GM12878 (cell line): ENCODE measurements at regions not wholly inside any gene's neighbourhood (a gene's known extent, or its start where the extent isn't known, plus 50 kb on each side); places are given as distances from the start of the nearest gene placed in this dataset.

ENCODE experiments used
- ATAC-seq: fragments of 200-7000 bp; cut with Tn5 transposase; 3 replicates; pipeline ENCODE4 v1.9.1; 2020; ENCODE audit warnings: mild to moderate bottlenecking, moderate library complexity
- BruUV-seq: library from RNA; stranded (reverse); fragments of 400-500 nt; replicated peaks from 2 replicates; lab custom pipeline; 2021; lab: Mats Ljungman, UMichigan
- CTCF ChIA-PET: fragments of 300-600 bp; sonication (Branson Sonifier 250); formaldehyde crosslinking; extraction: SDS; loops from one replicate; lab custom pipeline; 2021; ENCODE audit warnings: inconsistent platforms; lab: Yijun Ruan, JAX
- POLR2A ChIA-PET: fragments of 350-600 bp; formaldehyde crosslinking; extraction: SDS; loops from one replicate; lab custom pipeline; 2021; ENCODE audit warnings: inconsistent platforms; lab: Charles Lee
- RAD21 ChIA-PET: fragments of 300-600 bp; sonication (Branson Sonifier 250); formaldehyde crosslinking; loops from one replicate; lab custom pipeline; 2023; ENCODE audit warnings: antibody characterized with exemption; ENCODE audit not compliant: unreplicated experiment; lab: Charles Lee
- SMC1A ChIA-PET: fragments of 300-600 bp; sonication (Branson Sonifier 250); formaldehyde crosslinking; loops from one replicate; lab custom pipeline; 2023; ENCODE audit not compliant: unreplicated experiment, uncharacterized antibody; lab: Charles Lee
- DNase-seq: peaks from one replicate; pipeline ENCODE4 v3.0.0-alpha.2; 2011; ENCODE audit warnings: low read depth, low spot score
- FAIRE-seq: peaks from 3 replicates; lab custom pipeline; 2011; peaks lifted over from hg19 to GRCh38; lab: Jason Lieb, UNC
- H2AFZ ChIP-seq: 2 replicates; pipeline ENCODE4 v1.6.0; 2011; ENCODE audit warnings: low read depth, low read length, control low read depth; ENCODE audit not compliant: control insufficient read depth
- H3K27ac ChIP-seq: 2 replicates; pipeline ENCODE4 v1.5.1; 2011; ENCODE audit warnings: control low read depth; ENCODE audit not compliant: control insufficient read depth, insufficient read depth
- H3K27me3 ChIP-seq, 2 experiments: replicated peaks in 1 of 2; 2 replicates each; pipeline versions ENCODE4 v1.6.0 to v1.6.1; 2011; ENCODE audit warnings: low read length in 1 of 2; ENCODE audit not compliant: control insufficient read depth in 2 of 2, insufficient read depth in 2 of 2
- H3K36me3 ChIP-seq, 2 experiments: 2 replicates each; pipeline ENCODE4 v1.5.1; 2011; ENCODE audit warnings: low read length in 1 of 2; ENCODE audit not compliant: control insufficient read depth in 2 of 2, insufficient read depth in 2 of 2
- H3K4me1 ChIP-seq: 2 replicates; pipeline ENCODE4 v1.6.1; 2011; ENCODE audit warnings: mild to moderate bottlenecking, low read length, moderate library complexity, mixed read lengths; ENCODE audit not compliant: control insufficient read depth, insufficient read depth
- H3K4me2 ChIP-seq: 2 replicates; pipeline ENCODE4 v1.6.0; 2011; ENCODE audit warnings: control low read depth; ENCODE audit not compliant: control insufficient read depth, insufficient read depth
- H3K4me3 ChIP-seq: fragments of 200-600 bp; sonication (generic); 2 replicates; pipeline ENCODE4 v1.5.1; 2016
- H3K79me2 ChIP-seq: 2 replicates; pipeline ENCODE4 v1.6.0; 2011; ENCODE audit warnings: low read length; ENCODE audit not compliant: control insufficient read depth, insufficient read depth
- H3K9ac ChIP-seq: 2 replicates; pipeline ENCODE4 v1.8.0; 2011; ENCODE audit warnings: low read length, control low read depth, mixed read lengths; ENCODE audit not compliant: control insufficient read depth, insufficient read depth
- H3K9me3 ChIP-seq: replicated peaks from 3 replicates; pipeline ENCODE4 v1.5.1; 2011; ENCODE audit warnings: mild to moderate bottlenecking, low read length; ENCODE audit not compliant: control insufficient read depth, insufficient read depth
- H4K20me1 ChIP-seq: 2 replicates; pipeline ENCODE4 v1.6.0; 2011; ENCODE audit not compliant: control insufficient read depth, insufficient read depth
- CBX5 ChIP-seq: sonication (generic); IDR thresholded peaks from 2 replicates; pipeline ENCODE4 v1.6.1; 2016; ENCODE audit warnings: low read depth, moderate library complexity, mild to moderate bottlenecking, inconsistent platforms
- CHD4 ChIP-seq: fragments of 200-600 bp; sonication (generic); IDR thresholded peaks from 2 replicates; pipeline ENCODE4 v1.6.1; 2016; ENCODE audit warnings: mild to moderate bottlenecking
- CUX1 ChIP-seq: IDR thresholded peaks from 2 replicates; pipeline ENCODE4 v1.6.1; 2012; ENCODE audit warnings: improper control_type of control experiment, low read depth, low read length; ENCODE audit not compliant: insufficient replicate concordance
- DPF2 ChIP-seq: fragments of 450-650 bp; IDR thresholded peaks from 2 replicates; pipeline ENCODE4 v1.6.1; 2017; ENCODE audit warnings: mild to moderate bottlenecking
- EZH2 ChIP-seq: IDR thresholded peaks from 2 replicates; pipeline ENCODE4 v1.6.1; 2012; ENCODE audit warnings: low read depth, mild to moderate bottlenecking, control low read depth, inconsistent platforms, low read length, borderline replicate concordance; ENCODE audit not compliant: control insufficient read depth
- HDGF ChIP-seq: fragments of 450-650 bp; IDR thresholded peaks from 2 replicates; pipeline ENCODE4 v1.6.1; 2016; ENCODE audit warnings: antibody characterized with exemption
- IKZF1 ChIP-seq: fragments of 450-650 bp; conservative IDR thresholded peaks from 2 replicates; pipeline ENCODE4 v1.6.1; 2017; ENCODE audit warnings: antibody characterized with exemption, mild to moderate bottlenecking
- IKZF2 ChIP-seq, 2 experiments: fragments of 450-650 bp; IDR thresholded peaks; 2 replicates each; pipeline ENCODE4 v1.6.1; 2017; ENCODE audit warnings: mild to moderate bottlenecking in 2 of 2, moderate library complexity in 2 of 2
- JUND ChIP-seq: IDR thresholded peaks from 2 replicates; pipeline ENCODE4 v1.6.1; 2012; ENCODE audit warnings: low read depth, mild to moderate bottlenecking, low read length, improper control_type of control experiment, moderate library complexity
- KDM1A ChIP-seq: fragments of 200-600 bp; sonication (generic); IDR thresholded peaks from 2 replicates; pipeline ENCODE4 v1.6.1; 2016; ENCODE audit warnings: borderline replicate concordance
- KLF5 ChIP-seq: fragments of 450-650 bp; IDR thresholded peaks from 2 replicates; pipeline ENCODE4 v1.6.1; 2014; ENCODE audit warnings: mild to moderate bottlenecking; ENCODE audit not compliant: partially characterized antibody
- MTA3 ChIP-seq: IDR thresholded peaks from 2 replicates; pipeline ENCODE4 v1.6.1; 2012; ENCODE audit warnings: low read length, inconsistent platforms, borderline replicate concordance
- MXI1 ChIP-seq: fragments of 150-350 bp; IDR thresholded peaks from 2 replicates; pipeline ENCODE4 v1.6.1; 2011; ENCODE audit warnings: low read depth, mild to moderate bottlenecking, inconsistent platforms, low read length, improper control_type of control experiment
- MYB ChIP-seq: fragments of 150-350 bp; IDR thresholded peaks from 2 replicates; pipeline ENCODE4 v1.6.1; 2014; ENCODE audit warnings: mild to moderate bottlenecking, low read depth, low read length, borderline replicate concordance
- PAX8 ChIP-seq: fragments of 450-650 bp; IDR thresholded peaks from 2 replicates; pipeline ENCODE4 v1.6.1; 2017; ENCODE audit warnings: mild to moderate bottlenecking, moderate library complexity
- POLR2A ChIP-seq: IDR thresholded peaks from 2 replicates; pipeline ENCODE4 v1.6.1; 2011; ENCODE audit warnings: low read depth, mild to moderate bottlenecking, low read length
- RELB ChIP-seq: fragments of 450-650 bp; IDR thresholded peaks from 2 replicates; pipeline ENCODE4 v1.6.1; 2017; ENCODE audit warnings: low read depth, mild to moderate bottlenecking, moderate library complexity
- TCF3 ChIP-seq: IDR thresholded peaks from 2 replicates; pipeline ENCODE4 v1.6.1; 2012; ENCODE audit warnings: low read depth, mild to moderate bottlenecking, low read length, borderline replicate concordance; ENCODE audit not compliant: insufficient read depth
- USF2 ChIP-seq: IDR thresholded peaks from 2 replicates; pipeline ENCODE4 v1.6.1; 2011; ENCODE audit warnings: low read depth, low read length, improper control_type of control experiment, borderline replicate concordance
- ZNF384 ChIP-seq: IDR thresholded peaks from 2 replicates; pipeline ENCODE4 v1.6.1; 2012; ENCODE audit warnings: low read depth, mild to moderate bottlenecking, low read length, improper control_type of control experiment, borderline replicate concordance
- WGBS: methylation state at CpG from one replicate; pipeline ENCODE4 v1.1.6; 2016; ENCODE audit warnings: low lambda C conversion rate; ENCODE audit not compliant: insufficient replicate concordance, insufficient coverage; ENCODE audit errors: missing lambda C conversion rate; 5-methylcytosine and 5-hydroxymethylcytosine counted together
- in situ Hi-C: fragments of 300-500 bp; cut with MboI; formaldehyde crosslinking; loops from 9 replicates; pipeline ENCODE4 v1.14.3; 2018; ENCODE audit warnings: mixed read lengths
- intact Hi-C: fragments of 100-400 bp; cut with micrococcal nuclease; formaldehyde crosslinking; loops from one replicate; pipeline ENCODE4 v1.14.2; 2022; ENCODE audit not compliant: unreplicated experiment

GRCh38 chr2:188713961-188714360, 260.2 kb upstream of the COL3A1 start:
- no peak for ATAC-seq
- no peak overlapping the region for H3K27ac ChIP-seq
- CTCF ChIA-PET: no interaction called here
- H2AFZ ChIP-seq: no peak overlapping the region
- intact Hi-C loops (no loop called here), in situ Hi-C loops (no loop called here)
- H3K36me3 ChIP-seq: no peaks in the 10 kb centered on the region
- H3K4me2 ChIP-seq: no peak overlapping the region
- no peaks in the 10 kb centered on the region for H3K27me3 ChIP-seq
- no TSS peak for BruUV-seq
- 0% methylated on average over 1 of the region's 1 CpG for WGBS
- TF ChIP-seq JUND (no peak), USF2 (no peak), DPF2 (no peak), MXI1 (no peak), IKZF1 (no peak), TCF3 (no peak), HDGF (no peak), MTA3 (no peak), CBX5 (no peak), KLF5 (no peak), POLR2A (no peak), RELB (no peak), MYB (no peak), KDM1A (no peak), IKZF2 (IDR thresholded peaks at IDR 0.05) (no peak), ZNF384 (no peak), EZH2 (no peak), CUX1 (no peak), PAX8 (no peak), CHD4 (no peak)
- no peak for DNase-seq
- H3K4me1 ChIP-seq: no peaks in the 10 kb centered on the region
- no peaks in the 10 kb centered on the region for H3K79me2 ChIP-seq
- H3K9me3 ChIP-seq: no peaks in the 10 kb centered on the region
- SMC1A ChIA-PET: no interaction called here
- no peak for FAIRE-seq
- no peak overlapping the region for H3K9ac ChIP-seq
- RAD21 ChIA-PET: no interaction called here
- H3K4me3 ChIP-seq: no peak overlapping the region
- POLR2A ChIA-PET: no interaction called here
- H4K20me1 ChIP-seq: no peaks in the 10 kb centered on the region
